ENCODE measurements at regions not wholly inside any gene's neighbourhood (a gene's known extent, or its start where the extent isn't known, plus 50 kb on each side); places are given as distances from the start of the nearest gene placed in this dataset.
"Not testable (repeated sequence)": the region's sequence is repeated elsewhere in the genome, so short reads cannot be mapped to it uniquely, and the experiment has no call there.

DNA sequence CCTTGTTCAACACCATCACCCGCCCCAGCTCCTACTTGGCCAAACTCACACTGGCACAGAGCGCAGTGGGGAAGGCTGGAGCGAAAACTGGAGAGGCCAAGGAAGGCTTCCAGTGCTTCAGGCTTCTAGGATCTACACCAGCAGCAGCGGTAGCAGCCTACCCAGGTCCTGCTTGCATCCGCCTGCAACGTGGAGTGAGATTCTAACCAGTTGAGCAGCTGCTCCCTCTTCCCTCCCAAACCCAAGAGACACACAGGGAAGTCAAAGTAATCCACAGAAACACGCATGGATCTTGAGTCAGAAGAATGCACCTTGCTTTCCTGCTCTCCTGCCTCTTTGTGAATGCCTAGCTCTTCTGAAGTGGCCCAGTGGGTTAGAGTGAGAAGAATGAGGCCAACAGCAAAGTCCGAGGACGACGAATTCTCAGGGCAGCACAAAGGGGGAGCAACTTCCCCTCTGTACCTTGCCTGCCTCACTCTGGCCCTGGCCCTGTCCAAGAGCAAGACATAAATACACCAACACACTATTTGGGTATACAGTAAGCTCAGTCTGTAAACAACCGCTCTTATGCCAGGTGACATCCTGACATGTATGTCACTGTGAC is 95.9 kb upstream of the FOXQ1 start:
- H3K9me3 ChIP-seq (ENCODE audit: low read depth): no peaks in the 10 kb centered on the region
- no peaks in the 10 kb centered on the region for H3K27me3 ChIP-seq
- no peaks in the 10 kb centered on the region for H3K9me2 ChIP-seq (replicated peaks; ENCODE audit: insufficient read depth)
- no peak overlapping the region for H3K27ac ChIP-seq
- no peaks in the 10 kb centered on the region for H4K20me1 ChIP-seq (ENCODE audit: insufficient read depth, poor library complexity, severe bottlenecking)
- WGBS (ENCODE audit: low lambda C conversion rate, missing lambda C conversion rate): 89% methylated on average over 11 of the region's 11 CpGs
- no peaks in the 10 kb centered on the region for H3K4me1 ChIP-seq (ENCODE audit: insufficient read depth)
- H3K79me2 ChIP-seq: no peaks in the 10 kb centered on the region
- DNase-seq (ENCODE audit: low spot score): no peak
- H2AFZ ChIP-seq: no peak overlapping the region
- H3K4me2 ChIP-seq: no peak overlapping the region
- no peaks in the 10 kb centered on the region for H3K36me3 ChIP-seq (replicated peaks; ENCODE audit: insufficient read depth, low read depth)
- no peak overlapping the region for H3K4me3 ChIP-seq
- TF ChIP-seq CTCF (IDR thresholded peaks at IDR 0.05; ENCODE audit: poor library complexity): no peak
- TF ChIP-seq EZH2 (IDR thresholded peaks at IDR 0.05; ENCODE audit: borderline replicate concordance): no peak
- TF ChIP-seq EZH2phosphoT487 (IDR thresholded peaks at IDR 0.05; ENCODE audit: low read depth, severe bottlenecking, unreplicated experiment): no peak

- Histone ChIP-seq H3K4me3 (no peak overlapping the region), H3K9me2 (replicated peaks; ENCODE audit: insufficient read depth) (no peaks in the 10 kb centered on the region), H3K27ac (no peak overlapping the region), H4K20me1 (ENCODE audit: insufficient read depth, poor library complexity, severe bottlenecking) (no peaks in the 10 kb centered on the region), H3K27me3 (no peaks in the 10 kb centered on the region), H3K9me3 (ENCODE audit: low read depth) (no peaks in the 10 kb centered on the region), H2AFZ (no peak overlapping the region), H3K79me2 (no peaks in the 10 kb centered on the region), H3K36me3 (replicated peaks; ENCODE audit: insufficient read depth, low read depth) (no peaks in the 10 kb centered on the region), H3K4me2 (no peak overlapping the region), H3K4me1 (ENCODE audit: insufficient read depth) (no peaks in the 10 kb centered on the region)
- DNase-seq (ENCODE audit: low spot score): no peak
- TF ChIP-seq EZH2phosphoT487 (IDR thresholded peaks at IDR 0.05; ENCODE audit: low read depth, severe bottlenecking, unreplicated experiment): no peak
- TF ChIP-seq EZH2 (IDR thresholded peaks at IDR 0.05; ENCODE audit: borderline replicate concordance): no peak
- no peak for TF ChIP-seq CTCF (IDR thresholded peaks at IDR 0.05; ENCODE audit: poor library complexity)
- 89% methylated on average over 3 of the region's 3 CpGs for WGBS (ENCODE audit: low lambda C conversion rate, missing lambda C conversion rate)
These were observed 96.9 kb upstream of the FOXQ1 start for GRCh38 chr6:1215023-1215422.

DNA sequence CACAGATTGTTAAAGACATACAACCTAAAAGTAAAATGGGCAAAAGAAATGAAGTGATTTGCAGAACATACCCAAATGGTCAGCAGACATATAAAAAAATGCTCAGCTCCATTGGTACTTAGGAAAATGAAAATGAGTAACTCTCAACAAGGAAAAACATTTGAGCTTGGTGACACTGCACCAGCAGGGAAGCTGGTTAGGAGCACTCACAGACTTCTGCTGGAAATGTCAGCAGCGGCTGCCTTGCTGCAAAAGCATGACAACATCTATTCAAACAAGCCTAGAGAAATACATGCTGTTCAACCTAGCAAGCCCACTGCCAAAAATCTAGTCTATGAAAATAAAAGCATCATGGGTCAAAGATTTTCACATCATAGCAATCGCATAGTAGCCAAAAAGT is 99.0 kb upstream of the FOXQ1 start:
- no peaks in the 10 kb centered on the region for H3K36me3 ChIP-seq (replicated peaks; ENCODE audit: insufficient read depth, low read depth)
- H3K9me3 ChIP-seq (ENCODE audit: low read depth): no peaks in the 10 kb centered on the region
- H3K4me2 ChIP-seq: no peak overlapping the region
- H3K27me3 ChIP-seq: no peaks in the 10 kb centered on the region
- no peak for DNase-seq (ENCODE audit: low spot score)
- H4K20me1 ChIP-seq (ENCODE audit: insufficient read depth, poor library complexity, severe bottlenecking): no peaks in the 10 kb centered on the region
- H3K9me2 ChIP-seq (replicated peaks; ENCODE audit: insufficient read depth): no peaks in the 10 kb centered on the region
- WGBS (ENCODE audit: low lambda C conversion rate, missing lambda C conversion rate): 63% methylated on average over 2 of the region's 2 CpGs
- no peaks in the 10 kb centered on the region for H3K4me1 ChIP-seq (ENCODE audit: insufficient read depth)
- H3K79me2 ChIP-seq: no peaks in the 10 kb centered on the region
- H3K27ac ChIP-seq: no peak overlapping the region
- no peak overlapping the region for H2AFZ ChIP-seq
- TF ChIP-seq CTCF (IDR thresholded peaks at IDR 0.05; ENCODE audit: poor library complexity): no peak
- TF ChIP-seq EZH2 (IDR thresholded peaks at IDR 0.05; ENCODE audit: borderline replicate concordance): no peak
- no peak for TF ChIP-seq EZH2phosphoT487 (IDR thresholded peaks at IDR 0.05; ENCODE audit: low read depth, severe bottlenecking, unreplicated experiment)
- H3K4me3 ChIP-seq: no peak overlapping the region

GRCh38 chr6:1212138-1212537 is 99.8 kb upstream of the FOXQ1 start:
- not testable (repeated sequence) for H3K4me3 ChIP-seq; H3K4me2 ChIP-seq; H2AFZ ChIP-seq; DNase-seq (ENCODE audit: low spot score); H3K27ac ChIP-seq; H4K20me1 ChIP-seq (ENCODE audit: insufficient read depth, poor library complexity, severe bottlenecking); H3K4me1 ChIP-seq (ENCODE audit: insufficient read depth); H3K9me3 ChIP-seq (ENCODE audit: low read depth); H3K27me3 ChIP-seq; H3K36me3 ChIP-seq (replicated peaks; ENCODE audit: insufficient read depth, low read depth); H3K9me2 ChIP-seq (replicated peaks; ENCODE audit: insufficient read depth); H3K79me2 ChIP-seq

GRCh38 chr6:1210631-1211030 is 101.3 kb upstream of the FOXQ1 start:
- 75% methylated on average over 1 of the region's 1 CpG for WGBS (ENCODE audit: low lambda C conversion rate, missing lambda C conversion rate)

More at GRCh38 chr6:1210631-1211030, 101.3 kb upstream of the FOXQ1 start:
- H3K27ac ChIP-seq; H3K4me3 ChIP-seq; H3K9me3 ChIP-seq (ENCODE audit: low read depth); H4K20me1 ChIP-seq (ENCODE audit: insufficient read depth, poor library complexity, severe bottlenecking); H3K4me2 ChIP-seq; H3K79me2 ChIP-seq; H3K9me2 ChIP-seq (replicated peaks; ENCODE audit: insufficient read depth); H3K36me3 ChIP-seq (replicated peaks; ENCODE audit: insufficient read depth, low read depth); H3K27me3 ChIP-seq; H3K4me1 ChIP-seq (ENCODE audit: insufficient read depth); H2AFZ ChIP-seq; DNase-seq (ENCODE audit: low spot score): not testable (repeated sequence)

All from hepatocyte (in vitro differentiated cells).